ENCODE measurements at regions not wholly inside any gene's neighbourhood (a gene's known extent, or its start where the extent isn't known, plus 50 kb on each side); places are given as distances from the start of the nearest gene placed in this dataset.
"Not testable (repeated sequence)": the region's sequence is repeated elsewhere in the genome, so short reads cannot be mapped to it uniquely, and the experiment has no call there.

- TF ChIP-seq POLR2AphosphoS5 (IDR thresholded peaks at IDR 0.05; ENCODE audit: low read depth), result no peak
- no peak for TF ChIP-seq ZNF331 (CRISPR knock-in tag; IDR thresholded peaks at IDR 0.05; ENCODE audit: low read depth)
- TF ChIP-seq EZH2 (IDR thresholded peaks at IDR 0.05; ENCODE audit: low read depth, unreplicated experiment), result no peak
- no peak for TF ChIP-seq STAT1 (IDR thresholded peaks at IDR 0.05; ENCODE audit: unreplicated experiment)
- TF ChIP-seq ZNF462 (CRISPR knock-in tag; IDR thresholded peaks at IDR 0.05), result no peak
- no peak for TF ChIP-seq ETS1 (IDR thresholded peaks at IDR 0.05)
Observed at GRCh38 chr1:184836141-184836540, 81.5 kb upstream of the EDEM3 start (continued).

GRCh38 chr1:184833994-184834393, 79.3 kb upstream of the EDEM3 start:
- H3K36me3 ChIP-seq (ENCODE audit: insufficient read depth); H3K4me3 Mint-ChIP-seq; DNase-seq (ENCODE audit: low spot score); ATAC-seq; H3K4me3 ChIP-seq; H2AFZ ChIP-seq; H3K27ac ChIP-seq (ENCODE audit: low read depth); H3K27ac Mint-ChIP-seq; H3F3A ChIP-seq (replicated peaks; ENCODE audit: low read depth); H3K9me2 ChIP-seq (ENCODE audit: insufficient read depth); H3K27me3 ChIP-seq (ENCODE audit: insufficient read depth); H3K79me2 ChIP-seq (replicated peaks; ENCODE audit: insufficient read depth); H3K4me2 ChIP-seq; H3K4me1 ChIP-seq (ENCODE audit: insufficient read depth); H3K27me3 Mint-ChIP-seq (ENCODE audit: insufficient read depth, low read depth, poor library complexity); H3K4me1 Mint-ChIP-seq; H4K20me1 ChIP-seq (replicated peaks; ENCODE audit: insufficient read depth): not testable (repeated sequence)
- Mint-ChIP-seq H3K36me3 (ENCODE audit: low read depth) (peaks cover 11% of the 10 kb centered on the region), H3K9me3 (peaks cover 10% of the 10 kb centered on the region)
